KMS-11 (cell line): ENCODE measurements at regions not wholly inside any gene's neighbourhood (a gene's known extent, or its start where the extent isn't known, plus 50 kb on each side); places are given as distances from the start of the nearest gene placed in this dataset.

Experiments
- H2AFZ ChIP-seq: fragments of 200-600 bp; sonication (generic); 2 replicates; pipeline ENCODE4 v1.6.1; 2016; ENCODE audit warnings: antibody characterized with exemption, mixed run types, low read depth
- H3K27ac ChIP-seq: fragments of 200-600 bp; sonication (generic); 2 replicates; pipeline ENCODE4 v1.6.1; 2016; ENCODE audit warnings: mild to moderate bottlenecking, mixed run types
- H3K27me3 ChIP-seq: fragments of 200-600 bp; sonication (generic); 2 replicates; pipeline ENCODE4 v1.6.1; 2017; ENCODE audit warnings: mild to moderate bottlenecking, low read depth, mixed run types, moderate library complexity; ENCODE audit not compliant: insufficient read depth
- H3K36me3 ChIP-seq: fragments of 200-600 bp; sonication (generic); 2 replicates; pipeline ENCODE4 v1.6.1; 2017; ENCODE audit warnings: mild to moderate bottlenecking, mixed run types; ENCODE audit not compliant: insufficient read depth
- H3K4me1 ChIP-seq: fragments of 200-600 bp; sonication (generic); 2 replicates; pipeline ENCODE4 v1.6.1; 2016; ENCODE audit warnings: mild to moderate bottlenecking, low read depth, mixed run types; ENCODE audit not compliant: poor library complexity, severe bottlenecking
- H3K4me2 ChIP-seq: fragments of 200-600 bp; sonication (generic); 2 replicates; pipeline ENCODE4 v1.7.0; 2016; ENCODE audit warnings: mild to moderate bottlenecking, mixed run types
- H3K4me3 ChIP-seq: fragments of 200-600 bp; sonication (generic); IDR thresholded peaks from 2 replicates; pipeline ENCODE4 v1.6.1; 2017; ENCODE audit warnings: low read depth, low read length, mixed read lengths; ENCODE audit not compliant: insufficient read depth
- H3K79me2 ChIP-seq: fragments of 200-600 bp; sonication (generic); 2 replicates; pipeline ENCODE4 v1.6.1; 2016; ENCODE audit warnings: low read depth, mixed run types; ENCODE audit not compliant: insufficient read depth
- H3K9ac ChIP-seq: fragments of 200-600 bp; sonication (generic); 2 replicates; pipeline ENCODE4 v1.6.1; 2016; ENCODE audit warnings: mild to moderate bottlenecking, mixed run types
- H4K20me1 ChIP-seq: fragments of 200-600 bp; sonication (generic); 2 replicates; pipeline ENCODE4 v1.6.1; 2016; ENCODE audit warnings: mild to moderate bottlenecking, mixed run types; ENCODE audit not compliant: insufficient read depth
- CTCF ChIP-seq: fragments of 200-600 bp; sonication (generic); conservative IDR thresholded peaks from 2 replicates; pipeline ENCODE4 v1.6.1; 2017; ENCODE audit warnings: low read depth, mild to moderate bottlenecking, antibody characterized with exemption, low read length, moderate library complexity, mixed read lengths

- H4K20me1 ChIP-seq, result no peaks in the 10 kb centered on the region
- H3K27ac ChIP-seq, result no peak overlapping the region
- no peak for TF ChIP-seq CTCF
- no peak overlapping the region for H3K4me3 ChIP-seq
- no peaks in the 10 kb centered on the region for H3K4me1 ChIP-seq
- no peaks in the 10 kb centered on the region for H3K79me2 ChIP-seq
- no peak overlapping the region for H2AFZ ChIP-seq
- no peak overlapping the region for H3K4me2 ChIP-seq
- no peak overlapping the region for H3K9ac ChIP-seq
- H3K27me3 ChIP-seq, result no peaks in the 10 kb centered on the region
- no peaks in the 10 kb centered on the region for H3K36me3 ChIP-seq
Observed at GRCh38 chrX:137172317-137172948, 138.6 kb upstream of the GPR101 start.

- Histone ChIP-seq H3K9ac (no peak overlapping the region), H3K4me3 (no peak overlapping the region), H3K36me3 (no peaks in the 10 kb centered on the region), H3K4me2 (no peak overlapping the region), H3K27me3 (no peaks in the 10 kb centered on the region), H4K20me1 (no peaks in the 10 kb centered on the region), H3K79me2 (no peaks in the 10 kb centered on the region), H2AFZ (no peak overlapping the region), H3K27ac (no peak overlapping the region), H3K4me1 (no peaks in the 10 kb centered on the region)
- TF ChIP-seq CTCF, result no peak
Observed at GRCh38 chrX:137171626-137172025, 137.8 kb upstream of the GPR101 start.

- peak; percentile 45 for TF ChIP-seq CTCF
- Histone ChIP-seq H3K36me3 (no peaks in the 10 kb centered on the region), H3K27me3 (no peaks in the 10 kb centered on the region), H3K27ac (no peak overlapping the region), H3K79me2 (no peaks in the 10 kb centered on the region), H3K4me3 (no peak overlapping the region), H3K4me2 (no peak overlapping the region), H2AFZ (no peak overlapping the region), H4K20me1 (no peaks in the 10 kb centered on the region), H3K4me1 (no peaks in the 10 kb centered on the region), H3K9ac (no peak overlapping the region)
Observed at GRCh38 chrX:137166591-137166990, 132.8 kb upstream of the GPR101 start.

- Histone ChIP-seq H3K4me1 (no peaks in the 10 kb centered on the region), H3K36me3 (no peaks in the 10 kb centered on the region), H3K9ac (no peak overlapping the region), H3K4me3 (no peak overlapping the region), H3K27me3 (no peaks in the 10 kb centered on the region), H4K20me1 (no peaks in the 10 kb centered on the region), H3K4me2 (no peak overlapping the region), H3K27ac (no peak overlapping the region), H2AFZ (no peak overlapping the region), H3K79me2 (no peaks in the 10 kb centered on the region)
- no peak for TF ChIP-seq CTCF
Observed at GRCh38 chrX:137164329-137164728, 130.5 kb upstream of the GPR101 start.
